Coronary artery (tissue), 2 donors: ENCODE measurements at regions not wholly inside any gene's neighbourhood (a gene's known extent, or its start where the extent isn't known, plus 50 kb on each side); places are given as distances from the start of the nearest gene placed in this dataset.

Experiments used
- DNase-seq: peaks from one replicate; pipeline ENCODE4 v3.0.0-alpha.2; 2017; ENCODE audit warnings: low spot score
- H3K27ac ChIP-seq, 2 donors: fragments of 200-600 bp; sonication (generic); one replicate each; pipeline ENCODE4 v1.5.1; 2016 to 2019
- H3K4me3 ChIP-seq: fragments of 200-600 bp; sonication (generic); 2 replicates; pipeline ENCODE4 v1.5.1; 2016; ENCODE audit warnings: mild to moderate bottlenecking, moderate library complexity
- CTCF ChIP-seq: fragments of 200-600 bp; sonication (generic); IDR thresholded peaks from one replicate; pipeline ENCODE4 v1.5.1; 2019; ENCODE audit warnings: antibody characterized with exemption

GRCh38 chr2:5343785-5344335 lies 348.3 kb upstream of the SOX11 start:
- TF ChIP-seq CTCF = no peak
- DNase-seq = no peak
- Histone ChIP-seq H3K4me3 (no peak overlapping the region), H3K27ac (no peak overlapping the region)

GRCh38 chr2:5352286-5352685 lies 339.9 kb upstream of the SOX11 start:
- Histone ChIP-seq H3K4me3 (no peak overlapping the region), H3K27ac (no peak overlapping the region)
- no peak for DNase-seq
- no peak for TF ChIP-seq CTCF

GRCh38 chr2:5353565-5353964 lies 338.6 kb upstream of the SOX11 start:
- DNase-seq = no peak
- Histone ChIP-seq H3K4me3 (no peak overlapping the region), H3K27ac (no peak overlapping the region)
- TF ChIP-seq CTCF = no peak

- TF ChIP-seq CTCF = no peak
- no peak for DNase-seq
- Histone ChIP-seq H3K27ac (no peak overlapping the region), H3K4me3 (no peak overlapping the region)
These were observed 332.8 kb upstream of the SOX11 start for GRCh38 chr2:5359397-5359796.

GRCh38 chr2:5360081-5360480 lies 332.1 kb upstream of the SOX11 start:
- no peak overlapping the region for H3K27ac ChIP-seq
- H3K4me3 ChIP-seq = no peak overlapping the region
- no peak for DNase-seq
- TF ChIP-seq CTCF = no peak

GRCh38 chr2:5364361-5364760 lies 327.8 kb upstream of the SOX11 start:
- Histone ChIP-seq H3K27ac (no peak overlapping the region), H3K4me3 (no peak overlapping the region)
- DNase-seq = no peak
- TF ChIP-seq CTCF = no peak

- no peak for DNase-seq
- TF ChIP-seq CTCF = no peak
- Histone ChIP-seq H3K4me3 (no peak overlapping the region), H3K27ac (no peak overlapping the region)
These were observed 326.2 kb upstream of the SOX11 start for GRCh38 chr2:5365871-5366461.
